ENCODE measurements at regions not wholly inside any gene's neighbourhood (a gene's known extent, or its start where the extent isn't known, plus 50 kb on each side); places are given as distances from the start of the nearest gene placed in this dataset.
"Not testable (repeated sequence)": the region's sequence is repeated elsewhere in the genome, so short reads cannot be mapped to it uniquely, and the experiment has no call there.

DNA sequence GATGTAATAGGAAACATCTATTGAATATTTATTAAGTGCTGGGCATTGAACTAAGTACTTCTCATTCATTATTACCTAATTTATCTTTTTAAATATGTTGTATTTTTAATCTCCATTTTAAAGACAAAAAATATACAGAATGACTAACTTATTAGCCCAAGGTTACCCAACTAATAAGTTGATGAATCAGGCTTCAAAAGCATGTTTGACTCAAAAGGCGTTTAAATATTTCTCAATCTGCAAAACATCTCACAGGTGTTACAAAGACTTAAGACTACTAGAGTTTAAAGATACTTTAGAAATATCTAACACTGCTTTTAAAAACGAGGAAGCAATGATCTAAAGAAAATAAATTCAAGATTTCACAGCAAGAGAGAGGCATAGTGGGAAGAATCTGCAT is 457.4 kb upstream of the DCN start:
- no peak overlapping the region for H3K4me3 Mint-ChIP-seq
- no peaks in the 10 kb centered on the region for H3K4me1 Mint-ChIP-seq
- H3K27ac Mint-ChIP-seq = no peak overlapping the region
- ATAC-seq = no peak
- no peaks in the 10 kb centered on the region for H3K9me3 Mint-ChIP-seq
- no peaks in the 10 kb centered on the region for H3K36me3 Mint-ChIP-seq
- H3K27me3 Mint-ChIP-seq = peaks cover 3% of the 10 kb centered on the region

DNA sequence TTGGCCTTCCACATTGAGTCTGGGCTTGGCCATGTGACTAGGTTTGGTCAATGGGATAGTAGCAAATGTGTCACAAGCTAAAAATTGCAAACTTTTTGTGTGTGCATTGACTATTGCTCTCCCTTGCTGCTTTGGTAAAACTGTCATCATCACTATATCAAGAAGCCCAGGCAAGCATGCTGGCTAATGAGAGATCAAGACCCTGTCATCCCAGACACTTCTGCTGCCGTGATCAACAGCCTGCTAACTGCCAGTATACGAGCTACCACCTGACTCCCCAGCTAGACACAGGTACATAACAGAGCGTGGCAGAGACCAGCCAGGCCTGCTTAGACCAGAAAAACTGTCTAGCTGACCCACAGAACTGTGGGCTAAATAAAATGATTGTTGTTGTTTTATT is 456.7 kb upstream of the DCN start:
- ATAC-seq = no peak
- Mint-ChIP-seq H3K4me3 (no peak overlapping the region), H3K9me3 (no peaks in the 10 kb centered on the region), H3K4me1 (no peaks in the 10 kb centered on the region), H3K27ac (no peak overlapping the region), H3K36me3 (no peaks in the 10 kb centered on the region), H3K27me3 (peaks cover 6% of the 10 kb centered on the region)

DNA sequence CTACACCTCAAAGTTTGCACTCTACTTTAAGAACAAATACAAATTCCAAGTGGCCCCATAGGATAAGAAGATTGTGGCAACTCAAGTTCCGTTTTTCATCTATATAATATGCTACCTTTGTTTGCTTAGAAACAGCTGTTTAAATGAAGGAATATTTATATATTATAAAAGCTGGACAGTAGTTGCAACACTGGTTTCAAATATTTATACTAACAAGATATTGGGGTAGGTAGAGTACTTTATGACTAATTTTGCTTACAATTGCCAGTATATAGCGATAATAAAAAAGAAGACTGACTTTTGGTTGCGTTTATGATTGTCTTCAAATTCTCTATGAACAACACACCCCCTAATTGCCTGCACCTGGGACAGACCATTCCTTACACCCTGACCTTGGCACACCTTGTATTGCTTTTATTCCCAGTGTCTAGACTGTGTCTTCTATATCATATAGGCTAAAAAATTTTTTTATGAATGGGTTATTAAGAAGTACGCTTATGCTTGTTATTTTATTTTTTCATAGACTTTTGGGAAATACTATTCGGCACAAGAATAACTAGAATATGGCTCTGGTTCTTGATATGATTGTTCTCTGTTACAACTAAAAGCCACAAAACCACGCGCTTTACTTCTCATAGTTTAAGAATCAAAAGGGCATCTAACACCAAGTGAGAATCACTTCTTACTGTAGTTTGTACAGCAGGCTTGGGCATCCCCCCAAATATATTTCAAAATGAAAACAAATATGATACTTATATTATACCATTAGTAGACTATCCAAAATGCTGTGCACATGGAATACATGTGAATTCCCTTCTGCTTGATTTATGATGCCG is 455.4 kb upstream of the DCN start:
- no peaks in the 10 kb centered on the region for H3K4me1 Mint-ChIP-seq
- no peaks in the 10 kb centered on the region for H3K9me3 Mint-ChIP-seq
- H3K36me3 Mint-ChIP-seq = no peaks in the 10 kb centered on the region
- H3K27me3 Mint-ChIP-seq = peaks cover 6% of the 10 kb centered on the region
- no peak overlapping the region for H3K27ac Mint-ChIP-seq
- H3K4me3 Mint-ChIP-seq = no peak overlapping the region
- ATAC-seq = no peak

DNA sequence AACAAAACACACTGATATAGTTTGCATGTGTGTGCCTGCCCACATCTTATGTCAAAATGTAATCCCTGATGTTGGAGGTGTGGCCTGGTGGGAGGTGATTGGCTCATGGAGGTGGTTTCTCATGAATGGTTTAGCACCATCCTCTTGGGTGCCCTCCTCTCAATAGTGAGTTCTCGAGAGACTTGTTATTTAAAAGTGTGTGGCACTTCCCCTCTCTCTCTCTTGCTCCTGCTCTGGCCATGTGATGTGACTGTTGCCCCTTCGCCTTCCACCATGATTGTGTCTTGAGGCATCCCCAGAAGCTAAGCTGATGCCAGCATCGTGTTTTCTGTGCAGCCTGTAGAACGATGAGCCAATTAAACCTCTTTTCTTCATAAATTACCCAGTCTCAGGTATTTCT is 454.1 kb upstream of the DCN start:
- peaks cover 6% of the 10 kb centered on the region for H3K27me3 Mint-ChIP-seq
- no peak overlapping the region for H3K4me3 Mint-ChIP-seq
- no peak for ATAC-seq
- no peaks in the 10 kb centered on the region for H3K9me3 Mint-ChIP-seq
- no peak overlapping the region for H3K27ac Mint-ChIP-seq
- H3K36me3 Mint-ChIP-seq = no peaks in the 10 kb centered on the region
- H3K4me1 Mint-ChIP-seq = no peaks in the 10 kb centered on the region

DNA sequence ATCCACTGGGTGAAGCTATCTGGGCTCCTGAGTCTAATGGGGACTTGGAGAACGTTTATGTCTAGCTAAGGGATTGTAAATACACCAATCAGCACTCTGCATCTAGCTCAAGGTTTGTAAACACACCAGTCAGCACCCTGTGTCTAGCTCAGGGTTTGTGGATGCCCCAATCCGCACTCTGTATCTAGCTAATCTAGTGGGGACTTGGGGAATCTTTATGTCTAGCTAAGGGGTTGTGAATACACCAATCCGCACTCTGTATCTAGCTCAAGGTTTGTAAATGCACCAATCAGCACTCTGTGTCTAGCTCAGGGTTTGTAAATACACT is 451.7 kb upstream of the DCN start:
- not testable (repeated sequence) for H3K4me3 Mint-ChIP-seq, H3K9me3 Mint-ChIP-seq, H3K27me3 Mint-ChIP-seq, H3K27ac Mint-ChIP-seq, H3K36me3 Mint-ChIP-seq, H3K4me1 Mint-ChIP-seq, ATAC-seq

DNA sequence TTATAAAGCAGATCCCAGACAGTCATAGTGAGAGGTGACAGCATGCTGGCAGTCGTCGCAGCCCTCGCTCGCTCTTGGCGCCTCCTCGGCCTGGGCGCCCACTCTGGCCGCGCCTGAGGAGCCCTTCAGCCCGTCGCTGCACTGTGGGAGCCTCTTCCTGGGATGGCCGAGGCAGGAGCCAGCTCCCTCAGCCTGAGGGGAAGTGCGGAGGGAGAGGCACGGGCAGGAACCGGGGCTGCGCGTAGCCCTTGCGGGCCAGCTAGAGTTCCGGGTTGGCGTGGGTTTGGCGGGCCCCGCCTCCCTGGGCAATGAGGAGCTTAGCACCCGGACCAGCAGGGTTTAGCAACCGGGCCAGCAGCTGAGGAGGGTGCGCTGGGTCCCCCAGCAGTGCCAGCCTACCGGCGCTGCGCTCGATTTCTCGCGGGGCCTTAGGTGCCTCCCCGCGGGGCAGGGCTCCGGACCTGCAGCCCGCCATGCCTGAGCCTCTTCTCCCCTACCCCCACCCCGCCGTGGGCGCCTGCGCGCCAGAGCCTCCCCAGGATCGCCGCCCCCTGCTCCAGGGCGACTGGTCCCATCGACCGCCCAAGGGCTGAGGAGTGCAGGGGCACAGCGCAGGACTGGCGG is 451.2 kb upstream of the DCN start:
- ATAC-seq = peak; percentile 36
- peaks cover 6% of the 10 kb centered on the region for H3K27me3 Mint-ChIP-seq
- no peaks in the 10 kb centered on the region for H3K4me1 Mint-ChIP-seq
- H3K27ac Mint-ChIP-seq = no peak overlapping the region
- no peak overlapping the region for H3K4me3 Mint-ChIP-seq
- no peaks in the 10 kb centered on the region for H3K36me3 Mint-ChIP-seq
- H3K9me3 Mint-ChIP-seq = no peaks in the 10 kb centered on the region

DNA sequence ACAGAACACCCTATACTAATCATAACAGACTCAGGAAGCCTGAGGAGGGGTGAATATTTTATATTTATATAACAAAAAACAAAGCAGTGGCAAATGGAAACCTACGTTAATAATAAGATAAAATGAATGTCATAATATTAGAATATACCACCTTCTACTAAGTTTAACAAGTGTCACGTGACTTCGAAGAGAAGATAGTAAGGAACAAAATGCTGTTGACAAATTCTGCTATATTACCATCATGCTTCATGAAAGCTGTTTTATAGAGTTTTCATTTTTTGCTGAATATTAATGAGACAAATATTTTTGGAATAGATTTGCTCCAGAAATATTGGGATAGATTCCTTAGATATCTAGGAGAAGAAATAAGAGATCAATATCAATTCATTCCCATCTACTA is 450.6 kb upstream of the DCN start:
- no peaks in the 10 kb centered on the region for H3K9me3 Mint-ChIP-seq
- H3K4me3 Mint-ChIP-seq = no peak overlapping the region
- no peak overlapping the region for H3K27ac Mint-ChIP-seq
- peaks cover 6% of the 10 kb centered on the region for H3K27me3 Mint-ChIP-seq
- H3K36me3 Mint-ChIP-seq = no peaks in the 10 kb centered on the region
- ATAC-seq = no peak
- no peaks in the 10 kb centered on the region for H3K4me1 Mint-ChIP-seq

DNA sequence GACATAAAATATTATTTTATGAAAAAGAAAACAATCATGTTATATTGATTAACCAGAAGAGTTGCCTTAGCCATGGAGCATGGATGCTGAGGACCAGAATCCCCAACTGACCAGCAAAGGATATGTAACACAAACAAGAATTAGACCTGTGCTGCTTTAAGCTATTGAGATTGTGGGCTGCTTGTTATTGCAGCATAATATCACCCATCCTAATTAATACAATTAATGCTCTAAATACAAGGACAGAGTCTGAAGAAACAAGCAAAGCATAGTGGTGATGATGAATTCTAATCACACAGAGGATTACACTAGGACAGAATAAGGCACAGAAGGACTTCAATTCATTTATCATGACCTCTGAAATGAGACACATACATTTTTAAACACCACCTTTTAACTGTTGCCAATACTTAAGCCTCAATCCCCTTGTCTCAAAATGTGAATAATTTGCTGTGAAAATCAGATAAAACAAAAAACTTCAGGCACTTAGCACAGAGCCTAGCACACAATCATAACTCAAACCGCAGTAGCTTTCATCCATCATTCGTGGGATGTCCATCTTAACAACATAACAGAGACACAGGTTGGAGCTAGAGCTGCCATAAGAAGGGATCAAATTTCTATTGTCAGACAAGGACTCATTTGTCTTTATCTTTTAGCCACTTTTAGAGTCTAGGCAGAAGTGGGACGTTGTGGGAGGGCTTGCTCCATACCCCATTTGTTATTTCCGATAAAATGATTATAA is 449.6 kb upstream of the DCN start:
- H3K27ac Mint-ChIP-seq = no peak overlapping the region
- no peak overlapping the region for H3K4me3 Mint-ChIP-seq
- H3K27me3 Mint-ChIP-seq = peaks cover 6% of the 10 kb centered on the region
- H3K4me1 Mint-ChIP-seq = no peaks in the 10 kb centered on the region
- ATAC-seq = no peak
- no peaks in the 10 kb centered on the region for H3K36me3 Mint-ChIP-seq
- peaks cover 3% of the 10 kb centered on the region for H3K9me3 Mint-ChIP-seq

DNA sequence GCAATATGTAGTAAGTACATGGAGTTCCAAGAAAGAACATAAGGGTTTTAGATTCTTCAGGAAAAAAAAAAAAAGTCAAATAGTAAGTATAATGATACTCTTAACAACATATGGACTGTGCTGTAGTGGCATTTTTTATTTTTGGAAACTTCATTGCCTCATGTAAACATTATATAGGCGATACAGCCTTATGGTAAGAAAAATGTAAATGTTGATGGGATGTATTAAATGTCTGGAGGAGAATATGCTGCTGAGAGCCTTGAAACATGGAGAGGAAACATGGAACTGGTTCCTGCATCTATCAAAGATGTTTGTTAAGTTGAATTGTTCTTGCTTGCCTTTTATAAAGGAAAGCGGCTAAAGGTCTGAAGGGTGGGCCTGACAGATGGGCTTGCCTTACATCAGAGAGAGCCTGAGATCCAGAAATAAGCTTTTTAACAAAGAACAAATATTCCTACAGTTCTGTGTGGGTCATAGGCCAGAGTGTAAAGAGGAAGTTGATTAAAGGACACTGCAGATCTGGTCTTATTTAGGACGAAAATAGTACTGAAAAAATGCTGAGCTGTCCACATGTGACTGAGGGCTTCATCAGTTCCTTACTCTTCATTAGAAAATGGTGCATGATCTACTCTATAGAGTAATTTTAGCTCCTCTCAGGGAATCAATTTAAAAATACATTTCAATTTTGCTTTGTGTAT is 448.1 kb upstream of the DCN start:
- no peak overlapping the region for H3K4me3 Mint-ChIP-seq
- H3K9me3 Mint-ChIP-seq = peaks cover 11% of the 10 kb centered on the region
- ATAC-seq = no peak
- H3K27me3 Mint-ChIP-seq = peaks cover 6% of the 10 kb centered on the region
- no peaks in the 10 kb centered on the region for H3K36me3 Mint-ChIP-seq
- no peaks in the 10 kb centered on the region for H3K4me1 Mint-ChIP-seq
- H3K27ac Mint-ChIP-seq = no peak overlapping the region

DNA sequence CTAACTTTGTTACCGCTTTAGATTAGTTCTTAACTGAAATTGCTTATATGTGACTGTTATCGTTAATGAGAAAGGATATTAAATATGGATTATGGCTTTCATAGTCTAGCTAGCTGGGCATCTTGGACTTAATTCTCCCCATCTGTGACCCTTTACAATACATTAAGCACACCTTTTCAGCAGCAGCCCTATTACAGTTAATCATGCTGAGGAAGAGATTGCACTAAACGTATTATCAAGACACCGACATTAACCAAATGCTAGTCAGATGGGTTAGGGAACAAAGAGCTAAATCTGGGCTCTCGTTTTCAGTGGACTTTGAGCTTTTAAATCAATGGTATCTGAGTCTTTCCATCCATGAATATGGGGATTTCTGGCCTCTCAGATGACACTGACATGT is 447.5 kb upstream of the DCN start:
- peaks cover 11% of the 10 kb centered on the region for H3K9me3 Mint-ChIP-seq
- no peak overlapping the region for H3K4me3 Mint-ChIP-seq
- peaks cover 4% of the 10 kb centered on the region for H3K27me3 Mint-ChIP-seq
- no peaks in the 10 kb centered on the region for H3K36me3 Mint-ChIP-seq
- no peak for ATAC-seq
- no peak overlapping the region for H3K27ac Mint-ChIP-seq
- no peaks in the 10 kb centered on the region for H3K4me1 Mint-ChIP-seq

DNA sequence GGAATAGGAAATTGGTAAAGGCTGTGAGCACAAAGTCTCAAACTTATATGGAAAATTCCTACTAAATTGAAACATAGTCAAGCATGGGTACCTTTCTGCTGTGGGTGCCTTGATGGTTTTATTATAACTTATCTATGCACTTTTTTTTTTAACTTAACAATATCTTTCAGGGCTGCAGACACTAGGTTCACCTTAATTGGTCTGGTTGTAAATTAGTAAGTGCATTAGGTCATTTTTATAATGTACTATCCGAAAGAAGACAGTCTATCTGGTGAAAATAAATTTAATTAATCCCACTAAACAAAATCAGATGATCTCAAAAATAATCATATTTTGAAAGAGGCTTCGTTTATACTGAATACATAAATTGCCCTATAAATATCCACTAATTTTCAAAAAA is 446.8 kb upstream of the DCN start:
- Mint-ChIP-seq H3K36me3 (no peaks in the 10 kb centered on the region), H3K27ac (no peak overlapping the region), H3K9me3 (peaks cover 11% of the 10 kb centered on the region)

DNA sequence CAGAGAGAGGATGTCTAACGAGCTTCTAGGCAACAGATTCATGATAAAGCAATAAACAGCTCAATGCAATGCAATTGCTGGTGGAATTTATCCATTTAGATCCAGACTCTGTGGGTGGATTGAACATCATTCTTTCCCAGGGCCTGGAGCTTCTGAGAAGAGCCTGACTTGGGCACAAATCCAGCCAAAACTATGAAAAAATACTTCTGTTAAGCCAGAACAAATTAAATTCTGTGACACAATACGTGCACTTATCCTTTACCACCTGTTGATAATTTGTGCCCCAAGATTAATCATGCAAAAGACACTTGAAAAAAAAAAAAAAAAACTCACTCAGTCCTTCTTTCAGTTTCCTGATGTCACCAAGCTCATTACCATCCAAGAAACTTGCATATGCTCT is 446.0 kb upstream of the DCN start:
- Mint-ChIP-seq H3K27ac (no peak overlapping the region), H3K9me3 (peaks cover 11% of the 10 kb centered on the region), H3K4me3 (no peak overlapping the region), H3K27me3 (peaks cover 4% of the 10 kb centered on the region), H3K36me3 (no peaks in the 10 kb centered on the region), H3K4me1 (no peaks in the 10 kb centered on the region)
- ATAC-seq = no peak

More for the DNA sequence above, 446.8 kb upstream of the DCN start:
- Mint-ChIP-seq H3K4me3 (no peak overlapping the region), H3K27me3 (no peaks in the 10 kb centered on the region), H3K4me1 (no peaks in the 10 kb centered on the region)
- no peak for ATAC-seq

DNA sequence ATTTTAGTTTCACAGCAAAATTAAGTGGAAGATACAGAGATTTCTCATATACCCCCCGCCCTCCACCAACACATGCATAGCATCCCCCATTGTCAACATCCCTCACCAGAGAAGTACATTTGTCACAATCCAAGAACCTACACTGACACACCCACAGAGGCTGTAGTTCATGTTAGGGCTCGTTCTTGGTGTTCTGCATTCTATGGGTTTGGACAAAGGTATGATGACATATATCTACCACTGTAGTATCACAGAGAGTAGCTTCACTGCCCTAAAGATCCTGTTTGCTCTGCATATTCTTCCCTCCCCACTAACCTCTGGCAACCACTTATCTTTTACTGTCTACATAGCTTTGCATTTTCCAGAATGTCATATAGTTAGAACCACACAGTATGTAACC is 444.6 kb upstream of the DCN start:
- H3K36me3 Mint-ChIP-seq = no peaks in the 10 kb centered on the region
- H3K4me3 Mint-ChIP-seq = no peak overlapping the region
- peaks cover 7% of the 10 kb centered on the region for H3K27me3 Mint-ChIP-seq
- no peaks in the 10 kb centered on the region for H3K4me1 Mint-ChIP-seq
- ATAC-seq = no peak
- peaks cover 11% of the 10 kb centered on the region for H3K9me3 Mint-ChIP-seq
- H3K27ac Mint-ChIP-seq = no peak overlapping the region

DNA sequence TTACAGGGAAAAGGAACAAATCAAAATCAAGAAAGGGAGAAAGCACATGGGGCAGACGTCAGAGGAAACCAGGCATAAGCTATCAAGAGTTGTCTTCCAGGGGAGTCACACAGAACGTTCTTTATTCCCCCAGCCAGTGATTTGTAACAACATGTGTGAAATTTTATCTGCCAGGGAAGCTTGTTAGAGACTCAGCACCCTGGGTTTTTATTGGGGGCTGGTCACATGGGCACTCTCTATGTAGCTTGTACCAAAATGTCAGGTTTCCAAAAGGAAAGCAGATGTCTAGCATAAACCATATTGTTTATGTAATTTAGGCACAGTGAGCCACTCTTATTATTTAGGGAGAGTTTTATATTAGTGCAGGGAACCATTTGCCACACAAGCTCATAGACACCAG is 440.4 kb upstream of the DCN start:
- Mint-ChIP-seq H3K27ac (no peak overlapping the region), H3K4me3 (no peak overlapping the region), H3K4me1 (peaks cover 2% of the 10 kb centered on the region), H3K27me3 (peaks cover 32% of the 10 kb centered on the region), H3K9me3 (peaks cover 11% of the 10 kb centered on the region), H3K36me3 (no peaks in the 10 kb centered on the region)
- no peak for ATAC-seq

DNA sequence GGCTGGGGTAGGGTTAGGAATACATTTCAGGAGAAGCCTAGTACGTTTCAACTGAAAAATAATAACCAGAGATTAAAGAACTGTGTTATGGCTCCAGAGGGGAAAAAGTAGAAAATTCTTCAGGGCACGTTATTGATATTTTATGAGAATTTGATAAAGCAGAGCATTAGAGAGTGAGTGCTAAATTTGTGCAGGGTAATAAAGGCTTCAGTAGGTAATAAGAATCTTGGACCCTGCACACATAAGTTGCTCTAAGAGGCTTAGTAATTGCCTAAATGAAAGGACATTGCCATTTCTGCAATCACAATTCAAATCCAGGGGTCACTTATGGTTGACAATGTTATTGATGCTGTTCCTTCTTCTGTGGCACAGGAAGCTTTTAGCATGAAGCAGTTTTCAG is 439.4 kb upstream of the DCN start:
- Mint-ChIP-seq H3K36me3 (no peaks in the 10 kb centered on the region), H3K9me3 (peaks cover 6% of the 10 kb centered on the region), H3K27ac (no peak overlapping the region), H3K27me3 (peaks cover 32% of the 10 kb centered on the region), H3K4me1 (peaks cover 5% of the 10 kb centered on the region), H3K4me3 (no peak overlapping the region)
- ATAC-seq = no peak

All from stimulated activated memory B cell treated with anti-CD40 and anti-IgM and Interleukin-4, amounts not matched to agents 10 μg/mL and 1 μg/mL and 100 μg/mL, for 72 hours (primary cell).